ENCODE measurements at regions not wholly inside any gene's neighbourhood (a gene's known extent, or its start where the extent isn't known, plus 50 kb on each side); places are given as distances from the start of the nearest gene placed in this dataset.
A peak's percentile ranks its signal among the peaks of the same experiment; 100 is the strongest.

GRCh38 chr2:238713198-238713826 lies 134.6 kb upstream of the TWIST2 start:
- intact Hi-C loops (cut with DNase I) = no loop called here
- DNase-seq = no peak
- WGBS, 2 donors = 89 to 92% methylated on average over 6 of the region's 6 CpGs

GRCh38 chr2:238714038-238714528 lies 133.8 kb upstream of the TWIST2 start:
- Histone ChIP-seq H3K27me3 (ENCODE audit: control insufficient read depth in 1 of 2, insufficient read depth in 2 of 2, low read length in 1 of 2) (no peaks in the 10 kb centered on the region), H3K4me1 (ENCODE audit: control insufficient read depth in 1 of 2, insufficient read depth in 2 of 2, low read length in 2 of 2) (peaks cover 0 to 2% of the 10 kb centered on the region in 2 donors), H3K36me3 (ENCODE audit: control insufficient read depth in 1 of 2, insufficient read depth in 2 of 2, low read length in 1 of 2) (no peaks in the 10 kb centered on the region), H3K9me3 (ENCODE audit: control insufficient read depth, low read length) (no peaks in the 10 kb centered on the region), H3K4me3 (ENCODE audit: low read length in 2 of 2) (no peak overlapping the region), H3K27ac (ENCODE audit: low read depth in 1 of 2, low read length in 2 of 2) (no peak overlapping the region)
- peak in 1 of 2 donors; percentile 46 for DNase-seq
- intact Hi-C loops (cut with DNase I) = no loop called here
- peak; percentile 60 for ATAC-seq (ENCODE audit: low FRiP score)
- WGBS, 2 donors = 37 to 45% methylated on average over 9 of the region's 9 CpGs

More at GRCh38 chr2:238713198-238713826, 134.6 kb upstream of the TWIST2 start:
- H3K4me3 ChIP-seq (ENCODE audit: low read length in 2 of 2) = no peak overlapping the region
- no peaks in the 10 kb centered on the region for H3K27me3 ChIP-seq (ENCODE audit: control insufficient read depth in 1 of 2, insufficient read depth in 2 of 2, low read length in 1 of 2)
- no peak overlapping the region for H3K27ac ChIP-seq (ENCODE audit: low read depth in 1 of 2, low read length in 2 of 2)
- no peaks in the 10 kb centered on the region for H3K36me3 ChIP-seq (ENCODE audit: control insufficient read depth in 1 of 2, insufficient read depth in 2 of 2, low read length in 1 of 2)
- ATAC-seq (ENCODE audit: low FRiP score) = no peak
- peaks cover 0 to 2% of the 10 kb centered on the region in 2 donors for H3K4me1 ChIP-seq (ENCODE audit: control insufficient read depth in 1 of 2, insufficient read depth in 2 of 2, low read length in 2 of 2)
- no peaks in the 10 kb centered on the region for H3K9me3 ChIP-seq (ENCODE audit: control insufficient read depth, low read length)

GRCh38 chr2:238716171-238716570 lies 131.7 kb upstream of the TWIST2 start:
- H3K27ac ChIP-seq (ENCODE audit: low read depth in 1 of 2, low read length in 2 of 2) = no peak overlapping the region
- intact Hi-C loops (cut with DNase I) = no loop called here
- no peaks in the 10 kb centered on the region for H3K9me3 ChIP-seq (ENCODE audit: control insufficient read depth, low read length)
- WGBS, 2 donors = 85 to 92% methylated on average over 12 of the region's 12 CpGs
- ATAC-seq (ENCODE audit: low FRiP score) = no peak
- H3K4me1 ChIP-seq (ENCODE audit: control insufficient read depth in 1 of 2, insufficient read depth in 2 of 2, low read length in 2 of 2) = no peaks in the 10 kb centered on the region
- no peaks in the 10 kb centered on the region for H3K36me3 ChIP-seq (ENCODE audit: control insufficient read depth in 1 of 2, insufficient read depth in 2 of 2, low read length in 1 of 2)
- no peak overlapping the region for H3K4me3 ChIP-seq (ENCODE audit: low read length in 2 of 2)
- DNase-seq = no peak
- no peaks in the 10 kb centered on the region for H3K27me3 ChIP-seq (ENCODE audit: control insufficient read depth in 1 of 2, insufficient read depth in 2 of 2, low read length in 1 of 2)

- Histone ChIP-seq H3K36me3 (ENCODE audit: control insufficient read depth in 1 of 2, insufficient read depth in 2 of 2, low read length in 1 of 2) (no peaks in the 10 kb centered on the region), H3K27ac (ENCODE audit: low read depth in 1 of 2, low read length in 2 of 2) (no peak overlapping the region), H3K9me3 (ENCODE audit: control insufficient read depth, low read length) (no peaks in the 10 kb centered on the region), H3K27me3 (ENCODE audit: control insufficient read depth in 1 of 2, insufficient read depth in 2 of 2, low read length in 1 of 2) (no peaks in the 10 kb centered on the region), H3K4me3 (ENCODE audit: low read length in 2 of 2) (no peak overlapping the region), H3K4me1 (ENCODE audit: control insufficient read depth in 1 of 2, insufficient read depth in 2 of 2, low read length in 2 of 2) (no peaks in the 10 kb centered on the region)
- ATAC-seq (ENCODE audit: low FRiP score) (no peak), DNase-seq (no peak)
- intact Hi-C loops (cut with DNase I) = no loop called here
- WGBS, 2 donors = 83 to 87% methylated on average over 17 of the region's 17 CpGs
Measured at GRCh38 chr2:238716585-238716984, 131.3 kb upstream of the TWIST2 start.

GRCh38 chr2:238717084-238717483 lies 130.8 kb upstream of the TWIST2 start:
- Histone ChIP-seq H3K4me1 (ENCODE audit: control insufficient read depth in 1 of 2, insufficient read depth in 2 of 2, low read length in 2 of 2) (no peaks in the 10 kb centered on the region), H3K36me3 (ENCODE audit: control insufficient read depth in 1 of 2, insufficient read depth in 2 of 2, low read length in 1 of 2) (no peaks in the 10 kb centered on the region), H3K27me3 (ENCODE audit: control insufficient read depth in 1 of 2, insufficient read depth in 2 of 2, low read length in 1 of 2) (no peaks in the 10 kb centered on the region), H3K9me3 (ENCODE audit: control insufficient read depth, low read length) (no peaks in the 10 kb centered on the region), H3K27ac (ENCODE audit: low read depth in 1 of 2, low read length in 2 of 2) (no peak overlapping the region), H3K4me3 (ENCODE audit: low read length in 2 of 2) (no peak overlapping the region)
- ATAC-seq (ENCODE audit: low FRiP score) (no peak), DNase-seq (no peak)
- 90 to 91% methylated on average over 9 of the region's 9 CpGs for WGBS, 2 donors
- intact Hi-C loops (cut with DNase I) = no loop called here

GRCh38 chr2:238719641-238720040 lies 128.2 kb upstream of the TWIST2 start:
- Histone ChIP-seq H3K27me3 (ENCODE audit: control insufficient read depth in 1 of 2, insufficient read depth in 2 of 2, low read length in 1 of 2) (no peaks in the 10 kb centered on the region), H3K9me3 (ENCODE audit: control insufficient read depth, low read length) (no peaks in the 10 kb centered on the region), H3K4me1 (ENCODE audit: control insufficient read depth in 1 of 2, insufficient read depth in 2 of 2, low read length in 2 of 2) (no peaks in the 10 kb centered on the region), H3K27ac (ENCODE audit: low read depth in 1 of 2, low read length in 2 of 2) (no peak overlapping the region), H3K36me3 (ENCODE audit: control insufficient read depth in 1 of 2, insufficient read depth in 2 of 2, low read length in 1 of 2) (no peaks in the 10 kb centered on the region), H3K4me3 (ENCODE audit: low read length in 2 of 2) (no peak overlapping the region)
- 93 to 97% methylated on average over 10 of the region's 10 CpGs for WGBS, 2 donors
- ATAC-seq (ENCODE audit: low FRiP score) = peak; percentile 46
- intact Hi-C loops (cut with DNase I) = loop anchor here (1.0 to 10.0 kb wide), 4 partner anchors 63 to 345 kb away; no protein-coding TSS in a partner anchor
- peak in 1 of 2 donors; percentile 38 for DNase-seq

GRCh38 chr2:238720232-238720672 lies 127.6 kb upstream of the TWIST2 start:
- intact Hi-C loops (cut with DNase I) = loop anchor here (1.0 to 10.0 kb wide), 4 partner anchors 62 to 345 kb away; no protein-coding TSS in a partner anchor
- H3K4me3 ChIP-seq (ENCODE audit: low read length in 2 of 2) = no peak overlapping the region
- no peak overlapping the region for H3K27ac ChIP-seq (ENCODE audit: low read depth in 1 of 2, low read length in 2 of 2)
- H3K9me3 ChIP-seq (ENCODE audit: control insufficient read depth, low read length) = no peaks in the 10 kb centered on the region
- no peaks in the 10 kb centered on the region for H3K27me3 ChIP-seq (ENCODE audit: control insufficient read depth in 1 of 2, insufficient read depth in 2 of 2, low read length in 1 of 2)
- H3K4me1 ChIP-seq (ENCODE audit: control insufficient read depth in 1 of 2, insufficient read depth in 2 of 2, low read length in 2 of 2) = no peaks in the 10 kb centered on the region
- ATAC-seq (ENCODE audit: low FRiP score) (no peak), DNase-seq (peak; percentile 66 to 87)
- WGBS, 2 donors = 49 to 52% methylated on average over 15 of the region's 15 CpGs
- H3K36me3 ChIP-seq (ENCODE audit: control insufficient read depth in 1 of 2, insufficient read depth in 2 of 2, low read length in 1 of 2) = no peaks in the 10 kb centered on the region

- DNase-seq (no peak), ATAC-seq (ENCODE audit: low FRiP score) (no peak)
- H3K27me3 ChIP-seq (ENCODE audit: control insufficient read depth in 1 of 2, insufficient read depth in 2 of 2, low read length in 1 of 2) = no peaks in the 10 kb centered on the region
- H3K4me1 ChIP-seq (ENCODE audit: control insufficient read depth in 1 of 2, insufficient read depth in 2 of 2, low read length in 2 of 2) = no peaks in the 10 kb centered on the region
- no peaks in the 10 kb centered on the region for H3K36me3 ChIP-seq (ENCODE audit: control insufficient read depth in 1 of 2, insufficient read depth in 2 of 2, low read length in 1 of 2)
- no peaks in the 10 kb centered on the region for H3K9me3 ChIP-seq (ENCODE audit: control insufficient read depth, low read length)
- intact Hi-C loops (cut with DNase I) = loop anchor here (5.0 to 10.0 kb wide), 3 partner anchors 60 to 347 kb away; no protein-coding TSS in a partner anchor
- H3K4me3 ChIP-seq (ENCODE audit: low read length in 2 of 2) = no peak overlapping the region
- 96 to 97% methylated on average over 14 of the region's 14 CpGs for WGBS, 2 donors
- H3K27ac ChIP-seq (ENCODE audit: low read depth in 1 of 2, low read length in 2 of 2) = no peak overlapping the region
Measured at GRCh38 chr2:238722181-238722580, 125.7 kb upstream of the TWIST2 start.

- WGBS, 2 donors = 94 to 95% methylated on average over 33 of the region's 33 CpGs
- intact Hi-C loops (cut with DNase I) = loop anchor here (5.0 to 10.0 kb wide), 3 partner anchors 59 to 348 kb away; no protein-coding TSS in a partner anchor
- Histone ChIP-seq H3K4me3 (ENCODE audit: low read length in 2 of 2) (no peak overlapping the region), H3K9me3 (ENCODE audit: control insufficient read depth, low read length) (no peaks in the 10 kb centered on the region), H3K4me1 (ENCODE audit: control insufficient read depth in 1 of 2, insufficient read depth in 2 of 2, low read length in 2 of 2) (peaks cover 0 to 1% of the 10 kb centered on the region in 2 donors), H3K36me3 (ENCODE audit: control insufficient read depth in 1 of 2, insufficient read depth in 2 of 2, low read length in 1 of 2) (no peaks in the 10 kb centered on the region), H3K27me3 (ENCODE audit: control insufficient read depth in 1 of 2, insufficient read depth in 2 of 2, low read length in 1 of 2) (no peaks in the 10 kb centered on the region), H3K27ac (ENCODE audit: low read depth in 1 of 2, low read length in 2 of 2) (no peak overlapping the region)
- peak in 1 of 2 donors; percentile 43 for DNase-seq
- no peak for ATAC-seq (ENCODE audit: low FRiP score)
Measured at GRCh38 chr2:238722883-238723282, 125.0 kb upstream of the TWIST2 start.

Data from aorta (tissue), 5 donors.